Ectodermal cell (in vitro differentiated cells): ENCODE measurements at regions not wholly inside any gene's neighbourhood (a gene's known extent, or its start where the extent isn't known, plus 50 kb on each side); places are given as distances from the start of the nearest gene placed in this dataset.

Experiments
- H3K27ac ChIP-seq: 2 replicates; pipeline ENCODE4 v1.7.0; 2013; ENCODE audit warnings: mild to moderate bottlenecking, low read depth, low read length; ENCODE audit not compliant: insufficient read depth, poor library complexity, severe bottlenecking
- H3K27me3 ChIP-seq: 2 replicates; pipeline ENCODE4 v1.7.0; 2013; ENCODE audit warnings: mild to moderate bottlenecking, low read length; ENCODE audit not compliant: insufficient read depth, control insufficient read depth, poor library complexity, severe bottlenecking
- H3K36me3 ChIP-seq: one replicate; pipeline ENCODE4 v1.7.0; 2013; ENCODE audit warnings: low read length; ENCODE audit not compliant: control insufficient read depth, insufficient read depth
- H3K4me1 ChIP-seq: one replicate; pipeline ENCODE4 v1.7.0; 2013; ENCODE audit warnings: low read length; ENCODE audit not compliant: control insufficient read depth, insufficient read depth
- H3K4me3 ChIP-seq: 2 replicates; pipeline ENCODE4 v1.7.0; 2013; ENCODE audit warnings: low read depth, low read length, control low read depth; ENCODE audit not compliant: insufficient read depth
- H3K9me3 ChIP-seq: 2 replicates; pipeline ENCODE4 v1.7.0; 2013; ENCODE audit warnings: mild to moderate bottlenecking, low read length, moderate library complexity; ENCODE audit not compliant: control insufficient read depth
- WGBS, 2 experiments: methylation state at CpG; one replicate each; pipeline ENCODE4 v1.1.7; 2013; ENCODE audit warnings: missing lambda C conversion rate in 2 of 2; 5-methylcytosine and 5-hydroxymethylcytosine counted together

GRCh38 chr15:98113327-98113726 lies 152.8 kb downstream of the ARRDC4 start:
- H3K9me3 ChIP-seq, result no peaks in the 10 kb centered on the region
- WGBS, 2 experiments, result 93 to 99% methylated on average over 5 of the region's 5 CpGs
- no peak overlapping the region for H3K27ac ChIP-seq

GRCh38 chr15:98120561-98120960 lies 160.1 kb downstream of the ARRDC4 start:
- no peaks in the 10 kb centered on the region for H3K27me3 ChIP-seq
- WGBS, 2 experiments, result 70 to 85% methylated on average over 2 of the region's 3 CpGs
- H3K27ac ChIP-seq, result no peak overlapping the region
- no peaks in the 10 kb centered on the region for H3K36me3 ChIP-seq
- no peaks in the 10 kb centered on the region for H3K4me1 ChIP-seq
- no peak overlapping the region for H3K4me3 ChIP-seq
- H3K9me3 ChIP-seq, result no peaks in the 10 kb centered on the region

More at GRCh38 chr15:98113327-98113726, 152.8 kb downstream of the ARRDC4 start:
- Histone ChIP-seq H3K36me3 (no peaks in the 10 kb centered on the region), H3K4me3 (no peak overlapping the region), H3K27me3 (no peaks in the 10 kb centered on the region), H3K4me1 (no peaks in the 10 kb centered on the region)

GRCh38 chr15:98121536-98121935 lies 161.0 kb downstream of the ARRDC4 start:
- Histone ChIP-seq H3K4me3 (no peak overlapping the region), H3K9me3 (no peaks in the 10 kb centered on the region), H3K27ac (no peak overlapping the region), H3K36me3 (no peaks in the 10 kb centered on the region), H3K27me3 (no peaks in the 10 kb centered on the region), H3K4me1 (no peaks in the 10 kb centered on the region)
- 87 to 91% methylated on average over 5 of the region's 5 CpGs for WGBS, 2 experiments

- Histone ChIP-seq H3K4me1 (no peaks in the 10 kb centered on the region), H3K9me3 (no peaks in the 10 kb centered on the region), H3K27ac (no peak overlapping the region), H3K27me3 (no peaks in the 10 kb centered on the region), H3K36me3 (no peaks in the 10 kb centered on the region), H3K4me3 (no peak overlapping the region)
- 90 to 92% methylated on average over 3 of the region's 3 CpGs for WGBS, 2 experiments
Measured at GRCh38 chr15:98121957-98122356, 161.5 kb downstream of the ARRDC4 start.

- Histone ChIP-seq H3K4me3 (no peak overlapping the region), H3K9me3 (no peaks in the 10 kb centered on the region), H3K4me1 (no peaks in the 10 kb centered on the region), H3K36me3 (no peaks in the 10 kb centered on the region), H3K27me3 (no peaks in the 10 kb centered on the region), H3K27ac (no peak overlapping the region)
- WGBS, 2 experiments, result 91 to 93% methylated on average over 3 of the region's 3 CpGs
Measured at GRCh38 chr15:98123297-98123696, 162.8 kb downstream of the ARRDC4 start.

GRCh38 chr15:98123834-98124233 lies 163.3 kb downstream of the ARRDC4 start:
- H3K36me3 ChIP-seq, result no peaks in the 10 kb centered on the region
- H3K27ac ChIP-seq, result no peak overlapping the region
- 92 to 95% methylated on average over 6 of the region's 6 CpGs for WGBS, 2 experiments

GRCh38 chr15:98124581-98124980 lies 164.1 kb downstream of the ARRDC4 start:
- Histone ChIP-seq H3K4me3 (no peak overlapping the region), H3K27ac (no peak overlapping the region), H3K9me3 (no peaks in the 10 kb centered on the region), H3K27me3 (no peaks in the 10 kb centered on the region), H3K36me3 (no peaks in the 10 kb centered on the region), H3K4me1 (no peaks in the 10 kb centered on the region)
- 93 to 98% methylated on average over 6 of the region's 6 CpGs for whole genome bisulfite sequencing, 2 experiments

More at GRCh38 chr15:98123834-98124233, 163.3 kb downstream of the ARRDC4 start:
- H3K4me1 ChIP-seq, result no peaks in the 10 kb centered on the region
- no peaks in the 10 kb centered on the region for H3K27me3 ChIP-seq
- no peak overlapping the region for H3K4me3 ChIP-seq
- H3K9me3 ChIP-seq, result no peaks in the 10 kb centered on the region

- H3K4me3 ChIP-seq, result no peak overlapping the region
- H3K27ac ChIP-seq, result no peak overlapping the region
- no peaks in the 10 kb centered on the region for H3K27me3 ChIP-seq
- no peaks in the 10 kb centered on the region for H3K36me3 ChIP-seq
- 94% methylated on average over 7 to 8 of the region's 8 CpGs for WGBS, 2 experiments
- no peaks in the 10 kb centered on the region for H3K4me1 ChIP-seq
- H3K9me3 ChIP-seq, result no peaks in the 10 kb centered on the region
Measured at GRCh38 chr15:98126326-98127085, 166.0 kb downstream of the ARRDC4 start.

- no peaks in the 10 kb centered on the region for H3K4me1 ChIP-seq
- H3K27me3 ChIP-seq, result no peaks in the 10 kb centered on the region
- H3K9me3 ChIP-seq, result no peaks in the 10 kb centered on the region
- H3K36me3 ChIP-seq, result no peaks in the 10 kb centered on the region
- H3K27ac ChIP-seq, result no peak overlapping the region
- WGBS, 2 experiments, result 46 to 66% methylated on average over 5 of the region's 5 CpGs
- H3K4me3 ChIP-seq, result no peak overlapping the region
Measured at GRCh38 chr15:98127586-98127985, 167.1 kb downstream of the ARRDC4 start.

- no peak overlapping the region for H3K27ac ChIP-seq
- no peaks in the 10 kb centered on the region for H3K27me3 ChIP-seq
- no peaks in the 10 kb centered on the region for H3K9me3 ChIP-seq
- no peak overlapping the region for H3K4me3 ChIP-seq
- WGBS, 2 experiments, result 92 to 95% methylated on average over 4 of the region's 4 CpGs
- no peaks in the 10 kb centered on the region for H3K36me3 ChIP-seq
- no peaks in the 10 kb centered on the region for H3K4me1 ChIP-seq
Measured at GRCh38 chr15:98131924-98132323, 171.4 kb downstream of the ARRDC4 start.
